ENCODE measurements at regions not wholly inside any gene's neighbourhood (a gene's known extent, or its start where the extent isn't known, plus 50 kb on each side); places are given as distances from the start of the nearest gene placed in this dataset.

DNA sequence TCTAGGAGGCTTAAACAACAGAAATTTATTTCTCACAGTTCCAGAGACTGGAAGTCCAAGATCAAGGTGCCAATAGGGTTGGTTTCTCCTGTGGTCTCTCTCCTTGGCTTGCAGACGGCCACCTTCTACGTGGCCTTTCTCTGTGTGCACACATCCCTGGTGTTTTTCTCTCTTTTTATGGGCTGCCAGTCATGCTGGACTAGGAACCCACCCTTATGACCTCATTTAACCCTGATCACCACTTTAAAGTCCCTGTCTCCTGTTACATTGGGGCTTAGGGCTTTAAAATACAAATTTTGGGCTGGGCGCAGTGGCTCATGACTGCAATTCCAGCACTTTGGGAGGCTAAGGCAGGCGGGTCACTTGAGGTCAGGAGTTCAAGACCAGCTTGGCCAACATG, 157.1 kb downstream of the TLE1 start:
- TF ChIP-seq SIN3A (IDR thresholded peaks at IDR 0.05; ENCODE audit: borderline replicate concordance, insufficient read depth, low read length) = no peak
- TF ChIP-seq TAF1 (IDR thresholded peaks at IDR 0.05; ENCODE audit: borderline replicate concordance, insufficient read depth, low read length) = no peak
- TF ChIP-seq FOXP2 (optimal IDR thresholded peaks at IDR 0.05; ENCODE audit: borderline replicate concordance, extremely low read depth, extremely low read length, insufficient read depth) = no peak
- TF ChIP-seq, protein P1, sequence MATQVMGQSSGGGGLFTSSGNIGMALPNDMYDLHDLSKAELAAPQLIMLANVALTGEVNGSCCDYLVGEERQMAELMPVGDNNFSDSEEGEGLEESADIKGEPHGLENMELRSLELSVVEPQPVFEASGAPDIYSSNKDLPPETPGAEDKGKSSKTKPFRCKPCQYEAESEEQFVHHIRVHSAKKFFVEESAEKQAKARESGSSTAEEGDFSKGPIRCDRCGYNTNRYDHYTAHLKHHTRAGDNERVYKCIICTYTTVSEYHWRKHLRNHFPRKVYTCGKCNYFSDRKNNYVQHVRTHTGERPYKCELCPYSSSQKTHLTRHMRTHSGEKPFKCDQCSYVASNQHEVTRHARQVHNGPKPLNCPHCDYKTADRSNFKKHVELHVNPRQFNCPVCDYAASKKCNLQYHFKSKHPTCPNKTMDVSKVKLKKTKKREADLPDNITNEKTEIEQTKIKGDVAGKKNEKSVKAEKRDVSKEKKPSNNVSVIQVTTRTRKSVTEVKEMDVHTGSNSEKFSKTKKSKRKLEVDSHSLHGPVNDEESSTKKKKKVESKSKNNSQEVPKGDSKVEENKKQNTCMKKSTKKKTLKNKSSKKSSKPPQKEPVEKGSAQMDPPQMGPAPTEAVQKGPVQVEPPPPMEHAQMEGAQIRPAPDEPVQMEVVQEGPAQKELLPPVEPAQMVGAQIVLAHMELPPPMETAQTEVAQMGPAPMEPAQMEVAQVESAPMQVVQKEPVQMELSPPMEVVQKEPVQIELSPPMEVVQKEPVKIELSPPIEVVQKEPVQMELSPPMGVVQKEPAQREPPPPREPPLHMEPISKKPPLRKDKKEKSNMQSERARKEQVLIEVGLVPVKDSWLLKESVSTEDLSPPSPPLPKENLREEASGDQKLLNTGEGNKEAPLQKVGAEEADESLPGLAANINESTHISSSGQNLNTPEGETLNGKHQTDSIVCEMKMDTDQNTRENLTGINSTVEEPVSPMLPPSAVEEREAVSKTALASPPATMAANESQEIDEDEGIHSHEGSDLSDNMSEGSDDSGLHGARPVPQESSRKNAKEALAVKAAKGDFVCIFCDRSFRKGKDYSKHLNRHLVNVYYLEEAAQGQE (IDR thresholded peaks at IDR 0.05; ENCODE audit: insufficient read depth in 1 of 2, low read depth in 2 of 2, low read length in 2 of 2) = no peak
- TF ChIP-seq POLR2AphosphoS5 (IDR thresholded peaks at IDR 0.05; ENCODE audit: low read depth, low read length) = no peak

DNA sequence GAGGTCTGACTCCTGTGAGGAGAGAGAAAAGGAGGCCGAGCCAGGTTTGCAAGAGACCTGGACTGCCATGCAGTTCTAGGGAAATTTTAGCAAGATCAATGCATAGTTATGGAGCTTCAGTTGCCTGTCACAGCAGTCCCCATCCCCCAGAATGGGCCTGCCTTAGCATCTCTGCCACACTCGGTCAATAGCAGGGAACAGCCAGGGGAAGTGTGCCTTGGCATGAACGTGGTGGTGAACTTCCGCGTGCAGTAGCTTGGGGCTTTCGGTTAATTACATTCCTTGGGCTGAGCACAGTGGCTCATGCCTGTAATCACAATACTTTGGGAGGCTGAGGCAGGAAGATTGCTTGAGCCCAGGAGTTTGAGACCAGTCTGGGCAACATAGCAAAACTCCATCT, 157.8 kb downstream of the TLE1 start:
- TF ChIP-seq TAF1 (IDR thresholded peaks at IDR 0.05; ENCODE audit: borderline replicate concordance, insufficient read depth, low read length) = no peak
- TF ChIP-seq, protein P1 (IDR thresholded peaks at IDR 0.05; ENCODE audit: insufficient read depth in 1 of 2, low read depth in 2 of 2, low read length in 2 of 2) = no peak
- no peak for TF ChIP-seq FOXP2 (optimal IDR thresholded peaks at IDR 0.05; ENCODE audit: borderline replicate concordance, extremely low read depth, extremely low read length, insufficient read depth)
- no peak for TF ChIP-seq SIN3A (IDR thresholded peaks at IDR 0.05; ENCODE audit: borderline replicate concordance, insufficient read depth, low read length)
- TF ChIP-seq POLR2AphosphoS5 (IDR thresholded peaks at IDR 0.05; ENCODE audit: low read depth, low read length) = no peak

DNA sequence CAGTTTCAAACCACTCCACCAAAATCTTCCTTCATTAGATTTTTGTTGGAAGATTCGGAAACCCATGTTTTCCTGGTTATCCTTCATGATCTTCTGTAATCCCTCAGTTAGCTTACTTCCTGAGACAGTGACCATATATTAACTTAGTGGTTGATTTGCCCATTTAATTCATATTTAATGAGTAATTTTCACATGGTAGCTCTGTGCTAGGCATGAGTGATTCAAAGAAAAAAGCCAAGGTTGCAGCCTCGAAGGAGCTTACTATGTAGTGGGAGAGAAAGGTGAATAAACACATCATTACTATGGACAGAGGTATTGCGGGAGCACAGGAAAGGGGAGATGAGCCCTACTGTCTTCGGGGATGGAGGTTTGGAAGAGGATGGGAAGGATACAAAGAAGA, 158.5 kb downstream of the TLE1 start:
- TF ChIP-seq POLR2AphosphoS5 (IDR thresholded peaks at IDR 0.05; ENCODE audit: low read depth, low read length) = no peak

DNA sequence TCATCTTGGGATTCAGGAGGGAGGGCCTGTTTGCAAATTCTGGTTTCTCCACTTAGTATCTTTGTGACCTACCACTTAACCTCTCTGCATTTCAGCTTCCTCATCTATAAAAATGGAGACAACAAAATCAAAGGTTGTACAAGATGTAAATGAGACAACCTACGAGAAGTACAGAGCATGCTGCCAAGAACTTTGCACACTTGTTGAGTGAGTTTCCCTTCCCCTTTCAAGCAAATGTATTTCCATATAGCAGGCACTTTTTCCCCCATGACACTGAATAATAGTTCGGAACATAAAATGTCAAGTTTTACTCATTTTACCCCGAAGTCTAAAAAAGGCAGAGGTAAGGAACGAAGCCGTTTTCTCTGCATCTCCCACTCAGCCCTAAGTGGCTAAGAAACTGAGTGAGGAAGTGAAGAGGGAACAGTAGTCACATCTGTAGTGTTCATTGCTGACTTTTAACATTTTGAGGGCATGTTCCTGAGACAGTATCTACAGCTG, 159.0 kb downstream of the TLE1 start:
- TF ChIP-seq POLR2AphosphoS5 (IDR thresholded peaks at IDR 0.05; ENCODE audit: low read depth, low read length) = no peak
- TF ChIP-seq TAF1 (IDR thresholded peaks at IDR 0.05; ENCODE audit: borderline replicate concordance, insufficient read depth, low read length) = no peak
- TF ChIP-seq FOXP2 (optimal IDR thresholded peaks at IDR 0.05; ENCODE audit: borderline replicate concordance, extremely low read depth, extremely low read length, insufficient read depth) = no peak
- no peak for TF ChIP-seq SIN3A (IDR thresholded peaks at IDR 0.05; ENCODE audit: borderline replicate concordance, insufficient read depth, low read length)
- TF ChIP-seq, protein P1 (IDR thresholded peaks at IDR 0.05; ENCODE audit: insufficient read depth in 1 of 2, low read depth in 2 of 2, low read length in 2 of 2) = no peak

DNA sequence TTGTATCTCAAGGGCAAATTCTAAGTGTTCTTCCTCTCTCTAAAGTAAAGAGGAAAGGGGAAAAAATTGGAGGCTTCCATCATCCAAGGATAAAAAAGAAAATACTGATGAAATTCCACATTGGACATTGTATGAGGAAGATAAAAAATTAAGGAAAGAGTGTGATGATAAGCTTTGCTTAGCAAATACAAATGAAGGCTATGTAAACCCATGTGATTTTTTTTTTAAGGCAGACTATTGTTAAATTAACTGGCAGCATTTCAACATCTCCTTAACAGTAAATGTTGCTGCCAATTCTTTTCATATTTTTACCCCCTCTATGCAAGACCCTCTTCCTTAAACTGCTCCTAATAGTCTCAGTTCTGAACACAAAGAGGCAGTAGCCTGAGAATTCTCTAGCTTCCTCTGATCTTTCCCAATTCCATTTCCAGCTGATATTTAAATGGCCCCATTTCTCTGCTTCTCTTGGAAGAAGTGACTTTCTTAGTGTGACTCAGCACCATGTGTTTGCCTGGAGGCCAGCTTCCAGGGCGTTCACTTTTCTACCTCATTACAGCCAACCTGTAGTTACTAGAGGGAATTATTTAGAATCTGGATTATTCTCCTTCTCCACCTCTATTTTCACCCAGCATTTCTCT, 159.7 kb downstream of the TLE1 start:
- peak; percentile 70; the same call in 1 of the 2 replicates for TF ChIP-seq SIN3A (IDR thresholded peaks at IDR 0.05; ENCODE audit: borderline replicate concordance, insufficient read depth, low read length)
- TF ChIP-seq, protein P1 (IDR thresholded peaks at IDR 0.05; ENCODE audit: insufficient read depth in 1 of 2, low read depth in 2 of 2, low read length in 2 of 2) = no peak
